ENCODE measurements at regions not wholly inside any gene's neighbourhood (a gene's known extent, or its start where the extent isn't known, plus 50 kb on each side); places are given as distances from the start of the nearest gene placed in this dataset.

GRCh38 chr1:243944429-243945160 is 94.6 kb upstream of the AKT3 start:
- DNase-seq (ENCODE audit: low read depth in 2 of 2), result no peak

GRCh38 chr1:243943671-243944428 is 93.8 kb upstream of the AKT3 start:
- DNase-seq (ENCODE audit: low read depth in 2 of 2), result no peak

- DNase-seq (ENCODE audit: low read depth in 2 of 2), result no peak
Observed at GRCh38 chr1:243942196-243943150, 92.4 kb upstream of the AKT3 start.

GRCh38 chr1:243940451-243940850 is 90.4 kb upstream of the AKT3 start:
- no peak for DNase-seq (ENCODE audit: low read depth in 2 of 2)

GRCh38 chr1:243939167-243939848 is 89.3 kb upstream of the AKT3 start:
- no peak for DNase-seq (ENCODE audit: low read depth in 2 of 2)

GRCh38 chr1:243938208-243938607 is 88.2 kb upstream of the AKT3 start:
- DNase-seq (ENCODE audit: low read depth in 2 of 2), result no peak

GRCh38 chr1:243933495-243933894 is 83.5 kb upstream of the AKT3 start:
- DNase-seq (ENCODE audit: low read depth in 2 of 2), result no peak

GRCh38 chr1:243931957-243932356 is 81.9 kb upstream of the AKT3 start:
- no peak for DNase-seq (ENCODE audit: low read depth in 2 of 2)

- no peak for DNase-seq (ENCODE audit: low read depth in 2 of 2)
Observed at GRCh38 chr1:243930822-243931671, 81.0 kb upstream of the AKT3 start.

GRCh38 chr1:243927381-243927780 is 77.3 kb upstream of the AKT3 start:
- DNase-seq (ENCODE audit: low read depth in 2 of 2), result no peak

GRCh38 chr1:243926803-243927245 is 76.8 kb upstream of the AKT3 start:
- no peak for DNase-seq (ENCODE audit: low read depth in 2 of 2)

- DNase-seq (ENCODE audit: low read depth in 2 of 2), result no peak
Observed at GRCh38 chr1:243926299-243926698, 76.3 kb upstream of the AKT3 start.

GRCh38 chr1:243924588-243925349 is 74.7 kb upstream of the AKT3 start:
- no peak for DNase-seq (ENCODE audit: low read depth in 2 of 2)

- DNase-seq (ENCODE audit: low read depth in 2 of 2), result no peak
Observed at GRCh38 chr1:243924188-243924587, 74.1 kb upstream of the AKT3 start.

GRCh38 chr1:243923292-243924171 is 73.5 kb upstream of the AKT3 start:
- DNase-seq (ENCODE audit: low read depth in 2 of 2), result no peak

GRCh38 chr1:243921111-243921510 is 71.1 kb upstream of the AKT3 start:
- no peak for DNase-seq (ENCODE audit: low read depth in 2 of 2)

- no peak for DNase-seq (ENCODE audit: low read depth in 2 of 2)
Observed at GRCh38 chr1:243917863-243918565, 68.0 kb upstream of the AKT3 start.

All from stimulated activated CD4-positive, alpha-beta T cell treated with anti-CD3 and anti-CD28 coated beads, Interleukin-15, amount 100 ng/mL, for 48 hours (primary cell).